ENCODE measurements at regions not wholly inside any gene's neighbourhood (a gene's known extent, or its start where the extent isn't known, plus 50 kb on each side); places are given as distances from the start of the nearest gene placed in this dataset.

- DNase-seq (ENCODE audit: low read depth), result no peak
These were observed 354.6 kb downstream of the ZSWIM6 start for GRCh38 chr5:61686491-61687257.

DNA sequence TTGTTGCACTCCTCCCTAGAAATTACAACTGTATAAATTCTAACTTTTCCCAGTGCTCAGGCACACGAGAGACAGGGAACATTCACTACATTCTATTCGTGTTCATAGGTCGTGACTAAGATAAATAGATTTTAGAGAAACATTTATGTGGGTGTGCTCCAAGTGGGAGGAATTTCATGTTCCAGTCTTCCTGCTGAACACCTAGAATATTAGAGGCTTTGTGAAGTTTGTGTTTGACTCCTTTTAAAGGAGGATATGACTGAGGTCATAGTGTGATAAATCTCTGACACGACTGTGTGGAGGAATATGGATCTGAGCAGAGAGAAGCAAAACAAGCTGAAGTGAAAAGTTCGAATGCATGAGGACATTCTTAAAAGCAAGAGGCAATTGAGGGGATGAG, 355.3 kb downstream of the ZSWIM6 start:
- DNase-seq (ENCODE audit: low read depth), result no peak

DNA sequence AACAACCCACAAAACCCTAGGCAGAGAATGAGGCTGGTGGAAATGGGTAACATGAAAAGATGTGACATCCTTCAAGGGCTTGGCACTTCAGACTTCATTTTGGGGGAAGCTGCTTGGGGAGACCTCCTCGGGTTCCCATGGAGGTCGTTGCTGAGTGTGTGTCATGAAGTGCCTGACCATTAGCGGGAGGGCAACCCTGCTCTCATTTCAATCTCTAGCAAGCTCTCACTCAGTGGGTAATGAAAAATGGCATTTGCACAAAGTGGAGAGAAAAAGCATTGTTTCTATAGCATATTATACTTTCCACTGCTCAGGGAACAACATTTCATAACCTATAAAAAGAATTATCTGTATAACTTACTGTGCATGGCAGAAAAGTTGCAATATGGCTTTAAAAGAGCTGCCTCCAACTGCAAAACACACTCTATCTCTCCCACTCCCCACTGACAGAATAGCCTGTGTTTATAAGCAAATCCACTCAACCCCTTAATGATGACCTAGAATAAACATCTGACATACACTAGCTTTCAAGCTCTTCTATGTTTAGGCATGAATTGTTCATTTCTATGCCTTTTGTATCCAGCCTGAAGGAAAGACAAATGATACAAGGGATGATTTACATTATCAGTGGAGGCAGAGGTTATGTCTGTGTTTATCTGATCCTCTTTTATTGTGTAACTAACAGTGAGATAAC, 357.2 kb downstream of the ZSWIM6 start:
- no peak for DNase-seq (ENCODE audit: low read depth)

DNA sequence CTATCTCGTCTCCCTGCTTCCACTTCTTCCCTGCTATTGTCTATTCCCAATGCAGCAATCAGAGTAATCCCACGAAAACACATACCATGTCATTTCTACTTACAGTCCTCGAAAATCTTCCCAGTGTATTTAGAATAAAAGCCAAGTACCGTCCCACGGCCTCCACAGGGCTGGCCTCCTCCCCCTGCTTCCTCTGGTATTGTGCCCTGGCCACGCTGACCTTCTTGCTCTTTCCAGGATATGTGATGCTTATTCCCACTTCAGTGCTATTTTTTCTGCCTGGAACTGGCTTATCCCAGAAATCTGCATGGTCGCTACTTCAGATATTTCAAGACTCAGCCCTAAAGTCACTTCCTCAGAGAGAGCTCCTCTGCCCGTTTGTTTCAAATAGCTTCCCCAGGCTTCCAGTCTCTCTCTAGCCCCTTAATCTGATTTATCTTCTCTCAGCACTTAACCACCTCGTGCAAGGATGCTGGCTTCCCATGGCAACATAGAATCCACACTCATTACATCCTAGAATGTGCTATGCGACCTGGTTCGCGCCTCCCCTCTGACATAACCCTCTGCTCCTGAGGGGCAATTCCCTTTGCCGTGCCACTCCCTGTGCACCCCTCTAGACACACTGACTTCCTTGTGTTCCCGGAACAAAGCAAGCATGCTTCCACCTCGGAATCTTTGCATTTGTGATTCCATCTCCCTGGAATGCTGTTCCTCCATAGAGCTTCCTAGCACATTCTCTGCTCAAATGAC, 365.9 kb downstream of the ZSWIM6 start:
- no peak for DNase-seq (ENCODE audit: low read depth)

DNA sequence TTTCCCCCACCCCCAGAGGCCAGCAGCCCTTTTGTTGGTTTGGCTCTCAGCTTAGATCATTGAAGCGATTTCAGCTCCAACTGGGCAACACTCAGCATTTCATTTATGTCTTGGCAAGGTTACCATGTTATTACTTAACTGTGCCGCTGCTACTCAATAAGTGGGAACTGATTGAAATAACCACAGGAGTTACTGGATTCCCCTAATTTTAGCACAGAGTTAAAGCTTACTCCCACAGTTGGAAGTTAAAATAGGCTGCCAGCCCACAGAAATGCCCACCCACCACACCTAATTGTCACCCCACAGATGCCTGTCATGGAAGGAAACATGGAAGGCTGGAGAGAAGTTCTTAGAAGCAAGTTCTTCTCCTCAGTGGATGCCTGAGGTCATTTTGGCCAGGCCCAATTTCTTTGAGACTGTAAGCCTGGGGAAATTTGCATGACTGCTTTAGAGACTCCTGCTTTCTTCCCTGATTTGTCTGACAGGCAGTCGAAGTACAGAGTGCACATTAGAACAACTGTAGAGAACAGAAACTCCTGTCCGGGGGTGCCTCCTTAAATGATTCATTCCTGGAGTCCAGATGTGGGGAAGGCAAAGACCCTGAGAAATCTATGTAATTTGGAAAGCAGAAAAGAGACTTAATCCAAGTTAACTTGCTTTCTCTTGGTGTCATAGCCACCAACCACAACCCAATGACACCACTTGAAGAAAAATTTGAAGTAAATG, 370.0 kb downstream of the ZSWIM6 start:
- DNase-seq (ENCODE audit: low read depth), result no peak

- DNase-seq (ENCODE audit: low read depth), result no peak
These were observed 370.7 kb downstream of the ZSWIM6 start for GRCh38 chr5:61702784-61703183.

DNA sequence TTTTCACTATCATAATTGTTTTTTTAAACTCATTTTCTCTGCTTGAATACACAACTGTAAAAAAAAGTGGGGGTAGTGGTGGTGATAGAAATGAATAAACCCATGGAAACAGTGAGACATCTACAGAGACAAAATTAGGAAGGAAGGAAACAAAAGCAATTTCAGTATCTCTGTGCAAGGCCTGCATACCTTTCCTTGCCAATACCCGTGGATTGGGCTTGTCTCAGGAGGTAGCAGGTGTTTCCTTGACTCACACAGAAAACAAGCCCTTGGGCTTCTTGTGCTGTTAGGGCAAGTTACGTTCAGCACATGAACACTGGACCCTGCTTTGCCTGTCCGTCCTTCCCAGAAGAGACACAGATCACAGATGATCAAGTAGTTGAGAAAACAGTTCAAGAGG, 372.2 kb downstream of the ZSWIM6 start:
- DNase-seq (ENCODE audit: low read depth), result no peak

DNA sequence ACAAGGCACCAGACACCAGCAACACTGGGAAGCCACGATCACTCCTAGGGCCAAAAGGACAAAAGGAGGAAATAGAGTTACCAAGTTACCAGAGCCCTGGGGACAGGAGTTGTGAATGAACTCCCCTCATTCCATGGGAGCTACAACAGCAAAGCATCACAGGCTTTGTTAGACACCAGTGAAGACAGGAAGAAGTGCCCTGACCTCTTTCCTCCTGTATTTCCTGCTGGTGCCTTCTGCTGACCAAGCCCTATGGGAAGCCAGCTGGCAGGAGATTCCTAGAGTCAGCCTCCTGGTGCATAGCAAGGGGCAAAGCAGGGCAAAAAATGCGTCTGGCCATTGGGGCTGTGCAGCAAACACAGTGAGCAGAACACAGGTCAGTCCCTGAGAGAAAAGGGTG, 374.7 kb downstream of the ZSWIM6 start:
- DNase-seq (ENCODE audit: low read depth), result no peak

DNA sequence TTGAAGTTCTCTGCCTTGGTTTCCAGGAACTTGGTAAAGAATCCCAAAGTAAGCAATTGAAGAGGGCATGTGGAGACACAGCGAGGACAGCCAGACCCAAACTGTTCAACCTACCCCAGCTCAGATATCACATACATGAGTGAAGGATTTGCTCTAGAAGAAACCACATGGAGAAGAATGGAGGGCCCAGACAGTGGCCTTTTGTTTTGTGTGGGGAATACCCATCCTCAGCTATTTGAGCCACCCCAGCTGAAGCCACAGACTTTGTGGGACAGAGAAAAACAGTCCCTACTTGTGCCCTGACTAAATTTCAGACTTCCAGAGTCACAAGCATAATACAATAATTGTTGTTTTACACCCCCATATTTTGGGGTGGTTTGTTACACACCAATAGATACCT, 387.1 kb downstream of the ZSWIM6 start:
- DNase-seq (ENCODE audit: low read depth), result no peak

DNA sequence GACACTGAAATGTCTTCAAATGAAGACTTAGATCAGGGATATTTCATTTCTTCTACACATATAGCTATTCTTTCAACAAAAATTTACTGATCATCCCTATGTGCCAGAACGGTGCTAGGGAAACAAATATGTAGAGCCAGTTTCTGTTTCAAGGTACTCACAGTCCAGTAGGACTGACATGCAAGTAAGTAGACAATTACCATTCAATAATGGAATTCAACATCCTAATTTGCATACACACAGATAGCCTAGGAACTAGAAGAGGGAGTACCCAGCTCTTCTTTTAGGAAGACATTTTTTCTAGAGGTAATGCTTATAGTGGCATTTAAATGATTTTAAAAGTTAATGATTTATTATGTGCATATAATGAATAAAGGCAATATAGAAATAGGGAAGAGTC, 388.8 kb downstream of the ZSWIM6 start:
- no peak for DNase-seq (ENCODE audit: low read depth)

DNA sequence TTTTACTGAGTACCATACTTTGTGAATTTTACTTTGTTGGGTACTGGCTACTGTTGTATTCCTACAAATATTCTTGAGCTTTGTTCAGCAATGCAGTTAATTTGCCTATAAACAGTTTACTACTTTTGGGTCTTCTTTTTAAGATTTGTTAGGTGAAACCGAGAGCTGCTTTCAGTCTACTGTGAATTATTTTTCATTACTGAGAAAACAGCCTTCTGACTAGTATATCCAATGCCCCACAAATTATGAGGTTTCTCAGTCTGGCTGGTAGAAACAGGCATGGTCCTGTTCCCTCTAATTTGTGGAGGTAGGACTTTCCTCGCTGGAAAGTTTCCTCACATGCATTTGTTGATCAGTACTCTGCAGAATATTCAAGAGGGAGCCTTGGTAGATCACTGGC, 392.0 kb downstream of the ZSWIM6 start:
- DNase-seq (ENCODE audit: low read depth), result no peak

DNA sequence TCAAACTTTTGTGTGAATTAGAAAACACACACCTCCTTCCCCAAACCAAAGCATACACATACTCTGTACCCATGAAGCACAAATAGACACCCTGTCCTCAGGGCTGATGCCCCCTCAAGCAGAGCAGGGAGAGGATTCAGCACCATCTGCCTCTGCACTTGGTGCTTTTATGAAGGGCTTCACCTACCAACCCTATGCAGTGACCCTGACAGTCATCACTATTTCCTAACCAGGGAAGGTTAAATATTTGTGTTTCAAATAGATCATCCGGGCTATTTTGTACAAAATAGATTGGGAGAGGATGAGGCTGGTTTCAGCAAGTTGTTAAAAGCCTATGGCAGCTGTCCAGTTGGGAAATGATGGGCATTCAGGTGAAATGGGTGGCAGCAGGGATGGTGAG, 396.2 kb downstream of the ZSWIM6 start:
- DNase-seq (ENCODE audit: low read depth), result no peak

- no peak for DNase-seq (ENCODE audit: low read depth)
These were observed 398.8 kb downstream of the ZSWIM6 start for GRCh38 chr5:61730866-61731265.

DNA sequence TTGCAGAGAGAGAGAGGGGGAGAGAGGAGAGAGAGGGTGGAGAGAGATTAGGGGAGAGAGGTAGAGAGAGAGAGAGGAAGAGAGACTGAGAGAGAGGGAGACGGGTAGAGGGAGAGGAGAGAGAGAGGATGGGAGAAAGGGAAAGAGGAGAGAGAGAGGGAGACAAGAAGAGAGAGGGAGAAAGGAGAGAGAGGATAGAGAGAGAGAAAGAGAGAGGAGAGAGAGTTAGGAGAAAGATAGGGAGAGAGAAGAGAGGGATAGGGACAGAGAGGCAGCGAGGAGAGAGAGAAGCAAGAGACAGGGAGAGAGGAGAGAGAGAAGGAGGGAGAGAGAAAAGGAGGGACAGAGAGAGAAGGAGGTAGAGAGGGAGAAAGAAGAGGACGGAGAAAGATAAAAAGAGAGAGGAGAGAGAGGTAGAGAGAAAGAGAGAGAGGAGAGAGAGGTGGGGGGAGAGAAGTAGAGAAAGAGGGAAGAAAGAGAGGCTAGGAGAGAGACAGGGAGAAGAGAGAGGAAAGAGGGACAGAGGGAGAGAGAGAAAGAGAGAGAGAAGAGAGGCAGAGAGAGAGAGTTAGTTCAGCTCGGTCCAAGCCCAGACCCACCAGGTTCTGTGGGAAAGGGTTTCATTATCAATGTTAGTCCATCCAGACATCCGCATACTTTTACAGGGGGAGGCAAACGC, 399.3 kb downstream of the ZSWIM6 start:
- DNase-seq (ENCODE audit: low read depth), result no peak

DNA sequence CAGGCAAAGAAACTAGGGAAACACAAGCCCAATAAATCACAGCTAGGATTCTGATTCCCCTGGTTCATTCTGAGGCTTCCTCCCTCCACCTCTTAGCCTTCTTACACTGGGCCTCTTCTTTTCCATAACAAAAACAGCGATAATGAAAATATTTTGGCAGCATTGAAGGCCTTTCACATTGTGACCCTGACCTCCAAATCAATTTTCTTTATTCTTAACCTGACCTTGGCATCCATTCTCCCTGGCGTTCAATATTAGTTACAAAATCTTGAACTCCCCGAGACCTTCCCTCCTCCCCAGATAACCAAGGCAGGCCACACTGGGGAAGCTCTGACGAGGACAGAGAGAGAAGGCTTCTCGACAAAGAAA, 399.9 kb downstream of the ZSWIM6 start:
- no peak for DNase-seq (ENCODE audit: low read depth)

GRCh38 chr5:61732369-61732768, 400.3 kb downstream of the ZSWIM6 start:
- DNase-seq (ENCODE audit: low read depth), result no peak

DNA sequence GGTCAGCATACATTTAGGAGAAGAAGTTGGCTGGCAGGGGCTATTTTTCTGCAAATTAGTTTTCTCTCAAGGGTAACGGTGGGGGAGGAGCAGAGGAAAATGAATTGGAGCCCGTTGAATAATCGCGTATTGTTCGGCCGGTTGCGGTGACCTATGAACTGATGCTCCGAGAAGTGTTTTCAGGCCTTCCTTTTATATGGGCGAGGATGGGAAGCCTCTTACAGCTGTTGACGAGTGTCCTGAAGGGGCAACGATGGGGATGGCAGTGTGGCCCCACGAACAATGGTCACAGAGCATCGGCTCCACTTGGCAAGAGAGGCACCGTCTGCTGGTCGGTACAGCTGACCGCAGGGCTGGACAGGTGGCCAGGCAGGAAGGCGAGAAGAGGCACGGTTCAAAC, 400.7 kb downstream of the ZSWIM6 start:
- DNase-seq (ENCODE audit: low read depth), result no peak

DNA sequence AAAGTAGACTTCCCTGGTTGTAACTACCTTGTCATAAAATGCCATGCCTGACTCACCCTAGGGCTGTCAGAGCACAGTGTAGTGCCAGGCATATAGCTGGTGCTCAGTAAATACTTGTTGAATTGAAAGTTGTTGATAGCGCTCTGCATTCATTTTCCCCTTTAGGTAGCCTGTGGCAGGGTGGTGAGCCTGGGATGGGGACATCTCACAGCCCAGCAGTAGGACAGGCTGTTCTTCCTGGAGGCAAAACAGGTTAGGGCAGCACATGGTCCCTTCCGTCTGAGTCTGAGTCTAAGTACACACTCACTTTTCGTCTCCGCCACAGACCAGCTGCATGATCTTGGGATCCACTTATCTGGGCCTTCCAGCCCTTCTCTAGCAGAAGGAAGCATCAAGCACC, 401.9 kb downstream of the ZSWIM6 start:
- DNase-seq (ENCODE audit: low read depth), result no peak

- DNase-seq (ENCODE audit: low read depth), result no peak
These were observed 402.9 kb downstream of the ZSWIM6 start for GRCh38 chr5:61734966-61735365.

- no peak for DNase-seq (ENCODE audit: low read depth)
These were observed 403.5 kb downstream of the ZSWIM6 start for GRCh38 chr5:61735531-61735930.

GRCh38 chr5:61735995-61736394, 403.9 kb downstream of the ZSWIM6 start:
- DNase-seq (ENCODE audit: low read depth), result no peak

Measured in GM04503 (cell line).